Right renal pelvis (tissue), 4 donors: ENCODE measurements at regions not wholly inside any gene's neighbourhood (a gene's known extent, or its start where the extent isn't known, plus 50 kb on each side); places are given as distances from the start of the nearest gene placed in this dataset.
"Not testable (repeated sequence)": the region's sequence is repeated elsewhere in the genome, so short reads cannot be mapped to it uniquely, and the experiment has no call there.

Experiments
- DNase-seq, 4 donors: peaks; one replicate each; pipeline ENCODE4 v3.0.0-alpha.2; 2013; ENCODE audit warnings: low read depth in 4 of 4, low spot score in 3 of 4, missing footprints in 1 of 4

DNA sequence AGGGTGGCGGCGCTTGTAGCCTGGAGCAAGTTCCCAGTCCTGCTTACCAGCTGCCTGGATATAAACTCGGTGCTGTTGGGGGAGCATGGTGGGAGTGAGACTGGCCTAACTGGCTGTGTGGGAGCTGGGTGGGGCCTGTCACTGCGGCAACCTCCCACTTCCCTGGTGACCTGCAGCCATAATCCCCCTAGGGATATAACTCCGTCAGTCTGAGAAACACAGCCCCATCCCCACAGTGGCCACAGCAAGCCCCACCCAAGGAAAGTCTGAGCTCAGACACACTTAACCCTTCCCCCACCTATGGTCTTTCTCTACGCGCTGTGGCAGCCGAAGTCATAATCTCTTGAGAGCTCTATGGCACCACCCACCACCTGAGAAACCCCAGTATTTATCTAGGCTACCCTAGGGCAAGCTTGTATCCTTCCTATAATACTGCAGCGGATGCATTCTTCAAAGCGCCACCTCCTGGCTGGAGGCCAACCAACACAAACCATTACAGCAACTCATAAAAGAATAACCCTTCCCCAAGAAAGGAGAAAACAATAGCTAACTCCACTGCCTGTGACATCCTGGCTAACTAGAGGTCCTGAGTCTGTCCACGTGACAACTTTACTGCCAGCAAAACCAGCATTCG, 57.4 kb downstream of the ZNF648 start:
- DNase-seq: no peak

DNA sequence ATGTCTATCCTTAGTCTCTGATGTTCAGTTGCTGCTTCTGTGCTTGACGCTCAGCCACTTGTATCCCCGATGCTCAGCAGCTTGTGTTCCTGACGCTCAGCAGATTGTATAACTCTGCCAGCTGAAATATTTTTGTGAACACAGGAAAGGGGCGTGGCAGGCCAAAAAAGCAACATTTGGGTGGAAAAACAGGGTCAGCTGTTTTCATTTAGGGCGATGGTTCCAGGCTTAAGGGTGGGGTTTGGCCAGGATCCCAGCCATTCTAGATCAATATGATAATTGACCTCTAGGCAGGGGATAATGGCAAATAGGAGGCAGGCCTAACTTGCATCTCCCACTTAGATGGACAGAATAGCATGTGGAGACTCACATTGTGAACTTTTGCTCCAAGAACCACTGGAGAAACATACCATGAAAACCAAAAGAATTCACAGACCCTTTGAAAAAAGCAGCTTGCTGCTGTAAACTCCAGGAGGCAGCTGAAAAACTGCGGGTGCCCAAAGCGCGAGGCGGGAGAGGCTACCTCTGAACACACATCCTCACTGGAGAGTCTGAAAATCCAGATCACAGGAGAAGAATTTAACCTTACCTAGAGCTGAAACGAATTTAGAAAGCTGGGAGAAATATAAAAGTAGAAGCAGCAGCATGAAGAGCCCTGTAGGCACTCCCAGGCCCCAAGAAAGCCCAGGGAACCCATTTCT, 58.3 kb downstream of the ZNF648 start:
- DNase-seq: no peak

DNA sequence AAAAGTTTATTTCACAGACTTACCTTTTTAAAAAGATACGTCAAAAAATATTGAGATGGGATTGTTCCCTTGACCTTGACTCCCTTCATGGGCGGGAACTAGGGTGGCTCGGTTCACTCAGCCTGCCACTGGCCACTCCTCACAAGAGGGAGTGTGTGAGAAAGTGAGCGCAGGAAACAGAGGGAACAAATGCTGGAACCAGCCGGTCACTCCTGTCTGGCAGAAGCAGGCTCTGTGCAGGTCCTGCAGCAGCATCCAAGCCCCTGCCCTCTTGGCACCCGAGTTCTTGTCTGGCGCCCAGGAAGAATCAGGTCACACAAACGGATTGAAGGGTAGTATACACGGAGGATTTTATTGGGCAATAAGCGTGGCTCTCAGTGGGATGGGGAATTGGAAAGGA, 58.9 kb downstream of the ZNF648 start:
- no peak for DNase-seq

DNA sequence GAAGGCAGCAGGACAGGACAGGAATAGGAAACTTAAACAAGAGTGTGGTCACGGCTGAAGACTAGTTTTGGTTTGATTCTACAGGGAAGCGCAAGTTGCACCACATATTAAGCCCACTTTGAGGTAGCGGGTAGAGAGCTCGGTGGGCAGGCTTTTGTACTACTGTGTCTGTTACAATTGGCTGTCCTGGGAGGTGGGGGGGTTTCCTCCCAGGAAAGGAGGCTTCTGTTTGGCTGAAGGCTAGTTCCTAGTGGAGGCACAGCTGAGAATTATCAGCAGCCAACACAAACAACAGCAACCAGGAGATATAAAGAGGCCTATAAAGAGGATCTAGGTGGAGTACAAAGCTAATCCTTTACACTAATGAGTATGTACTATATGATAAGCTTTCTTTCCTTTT, 62.7 kb downstream of the ZNF648 start:
- DNase-seq: no peak

DNA sequence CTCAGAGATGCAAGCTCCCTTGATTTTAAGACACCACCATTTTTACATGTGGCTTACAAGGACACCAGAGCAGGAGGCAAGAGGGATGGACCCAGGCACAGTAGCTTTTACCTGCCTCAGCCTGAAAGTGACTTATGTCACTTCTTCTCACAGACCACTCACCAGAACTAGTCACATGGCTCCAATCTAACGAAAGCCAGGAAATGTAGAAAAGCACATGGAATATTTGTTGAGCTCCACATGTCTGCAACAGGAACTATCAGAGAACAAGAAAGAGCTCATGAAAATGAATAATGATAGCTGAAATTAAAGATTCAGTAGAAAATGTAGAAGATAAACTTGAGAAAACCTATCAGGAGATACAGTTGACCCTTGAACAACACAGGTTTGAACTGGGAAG, 69.4 kb downstream of the ZNF648 start:
- no peak for DNase-seq

DNA sequence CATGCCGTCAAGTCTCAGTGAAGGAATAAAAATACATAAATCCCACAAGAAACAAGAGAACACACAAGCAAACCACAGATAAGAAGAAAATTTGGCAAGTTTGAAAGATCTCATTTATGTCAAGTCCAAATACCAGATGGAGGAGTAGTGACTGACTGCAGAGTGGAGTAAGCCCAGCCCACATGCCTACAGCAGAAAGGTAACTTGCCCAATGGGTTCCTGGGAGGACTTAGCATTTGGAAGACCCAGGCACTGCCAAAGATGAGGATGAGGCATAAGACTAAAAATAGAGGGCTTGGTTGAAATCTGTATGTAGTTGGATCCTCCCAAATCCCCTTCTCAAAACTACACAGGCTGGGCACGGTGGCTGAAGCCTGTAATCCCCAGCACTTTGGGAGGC, 70.8 kb downstream of the ZNF648 start:
- DNase-seq: no peak

DNA sequence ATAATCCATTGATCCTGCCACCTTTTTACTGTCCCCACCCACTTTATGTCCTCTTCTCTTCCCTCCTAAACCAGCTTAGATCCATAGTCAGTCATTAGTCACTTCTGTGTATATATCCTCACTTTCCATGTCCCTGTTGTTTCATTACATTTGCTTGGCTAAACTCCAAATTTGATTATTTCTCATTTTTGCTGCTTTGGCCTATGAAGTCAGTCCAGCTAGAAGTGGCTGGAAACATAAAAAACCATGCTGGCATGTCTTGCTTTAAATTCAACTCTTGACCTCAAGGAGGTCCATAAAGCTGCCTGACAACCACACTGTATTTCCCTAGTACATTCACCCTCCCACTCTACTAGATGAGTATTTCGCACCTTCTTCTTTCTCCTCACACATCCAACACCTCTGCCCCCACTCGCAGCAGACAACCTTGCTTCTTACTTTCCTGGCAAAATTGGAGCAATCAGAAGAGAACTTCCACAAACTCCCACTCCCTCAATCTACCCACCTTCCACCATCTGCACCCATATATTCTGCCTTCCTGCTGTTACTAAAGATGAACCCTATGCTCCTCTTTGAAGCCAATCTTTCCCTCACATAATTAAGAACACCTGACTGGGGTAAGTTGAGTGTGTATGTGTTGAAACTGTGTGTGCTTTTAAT, 72.1 kb downstream of the ZNF648 start:
- no peak for DNase-seq

DNA sequence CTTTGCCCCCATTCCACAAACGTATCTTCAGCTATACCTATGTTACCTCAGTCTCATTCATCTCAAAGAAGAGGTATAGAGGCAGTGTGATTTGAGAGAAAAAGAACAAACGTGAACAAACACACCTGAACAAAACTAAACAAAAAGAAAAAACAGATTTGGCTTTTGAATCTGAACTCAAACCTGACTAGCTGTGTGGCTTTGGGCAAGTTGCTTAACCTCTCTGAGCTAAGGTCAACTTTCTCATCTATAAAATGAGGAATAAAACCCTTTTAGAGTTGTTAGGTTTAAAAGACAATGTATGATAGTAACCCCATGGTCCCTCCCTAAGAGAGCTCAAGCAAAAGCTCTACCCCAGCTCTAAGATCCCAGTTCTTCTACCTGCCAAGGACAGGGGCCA, 73.5 kb downstream of the ZNF648 start:
- no peak for DNase-seq

DNA sequence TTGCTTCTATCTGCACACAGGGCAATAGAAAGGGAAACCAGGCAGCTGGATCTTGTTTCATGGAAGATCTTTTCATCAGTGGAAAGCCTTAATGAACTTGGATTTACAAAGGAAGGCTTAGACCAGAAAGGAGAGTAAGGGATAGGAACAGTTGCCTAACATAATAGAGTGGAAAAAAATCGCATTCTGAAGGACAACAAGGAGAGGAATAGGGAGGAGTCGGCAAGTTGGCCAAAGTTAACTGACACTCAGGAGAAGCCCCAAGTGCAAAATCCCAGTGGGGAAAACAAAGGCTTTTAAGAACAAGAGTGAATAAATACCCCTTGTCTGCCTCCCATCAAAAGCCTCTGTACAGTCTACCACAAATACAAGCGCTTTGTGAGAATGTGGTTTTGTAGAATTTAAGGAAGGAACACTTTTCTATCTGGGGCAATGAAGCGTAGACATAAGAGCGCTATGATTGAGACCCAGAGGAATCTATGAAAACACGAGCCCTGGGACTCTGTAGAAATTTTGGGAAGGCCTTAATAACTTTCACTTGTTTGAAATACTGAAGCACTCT, 74.1 kb downstream of the ZNF648 start:
- no peak for DNase-seq

DNA sequence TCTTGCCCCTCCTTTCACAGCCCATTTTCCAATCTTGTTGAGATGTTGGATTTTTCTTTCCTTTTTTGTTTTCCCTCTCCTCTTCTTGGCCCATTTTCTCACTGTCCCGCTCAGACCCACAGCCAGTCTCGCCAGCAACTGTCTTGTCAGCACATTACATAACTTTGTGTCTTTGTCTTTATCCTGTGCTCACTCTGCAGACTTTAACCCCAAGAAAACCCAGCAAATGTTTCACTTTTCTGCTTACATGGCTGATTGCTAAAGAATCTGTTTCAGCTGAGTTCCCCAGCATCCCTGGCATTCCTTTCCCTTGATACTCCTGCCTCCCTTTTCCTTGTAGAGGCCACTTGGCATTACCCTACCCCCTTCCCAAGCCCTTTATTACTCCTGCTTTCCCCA, 74.6 kb downstream of the ZNF648 start:
- no peak for DNase-seq

DNA sequence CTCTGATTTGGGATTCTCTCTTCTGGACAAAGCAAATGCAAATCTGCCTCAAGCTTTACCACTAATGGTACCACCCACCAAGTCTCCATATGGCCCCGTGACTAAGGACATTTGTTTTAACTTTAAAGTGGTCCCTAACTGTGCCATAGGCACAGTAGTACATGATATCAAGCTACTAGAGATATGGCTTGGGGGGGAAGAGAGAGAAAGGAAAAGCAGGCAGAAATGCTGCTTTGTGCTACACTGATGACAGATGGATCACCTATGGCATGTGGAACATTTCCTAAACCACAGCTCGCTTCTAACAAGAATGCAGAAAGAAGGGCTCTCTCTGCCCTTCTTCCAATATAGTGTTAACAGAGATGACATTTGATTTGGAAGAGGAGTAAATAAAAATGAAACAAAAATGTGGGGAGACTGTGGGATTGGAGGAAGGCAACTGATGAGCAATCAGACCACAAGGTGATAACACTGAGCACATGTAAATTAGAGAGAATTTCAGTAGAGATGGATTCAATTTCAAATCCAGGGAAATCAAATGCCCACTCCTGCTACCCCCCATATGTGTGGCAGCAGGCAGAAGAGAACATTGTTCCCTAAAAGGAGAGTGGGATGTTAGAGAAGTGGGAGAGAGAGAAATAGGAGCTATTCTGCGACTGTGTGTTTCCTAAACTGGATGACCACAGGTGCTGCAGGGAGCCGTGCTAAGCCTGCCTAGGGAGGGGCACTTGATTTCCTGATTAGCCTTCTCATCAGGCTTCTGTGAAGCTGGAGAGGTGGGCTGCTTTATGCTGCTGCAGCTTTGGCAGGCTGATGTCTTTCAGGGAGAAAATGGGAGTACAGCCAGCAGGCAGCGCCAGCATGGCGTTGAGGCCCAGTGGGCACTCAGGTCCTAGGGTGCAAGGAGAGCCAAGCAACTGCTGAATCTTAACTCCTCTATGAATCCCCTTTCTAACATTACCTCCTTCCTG, 75.3 kb downstream of the ZNF648 start:
- no peak for DNase-seq

DNA sequence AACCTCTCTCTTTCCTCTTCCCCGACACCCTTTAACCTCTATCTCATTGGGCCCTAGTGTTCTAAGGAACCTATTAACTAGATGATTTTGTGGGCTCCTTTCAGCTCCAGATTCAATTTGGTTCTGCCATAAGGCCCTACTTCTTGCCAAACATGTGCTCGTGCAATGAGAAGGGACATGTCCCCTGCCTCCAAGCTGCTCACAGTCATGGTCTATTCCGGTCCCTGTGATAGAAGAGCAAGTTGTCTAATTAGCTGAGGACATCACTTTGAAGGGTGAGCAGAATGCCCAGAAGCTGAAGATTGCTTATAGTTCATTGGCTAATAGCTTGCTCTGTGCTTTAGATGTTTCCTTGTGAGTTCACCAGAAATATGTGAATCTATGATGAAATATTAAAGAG, 76.2 kb downstream of the ZNF648 start:
- DNase-seq: no peak

DNA sequence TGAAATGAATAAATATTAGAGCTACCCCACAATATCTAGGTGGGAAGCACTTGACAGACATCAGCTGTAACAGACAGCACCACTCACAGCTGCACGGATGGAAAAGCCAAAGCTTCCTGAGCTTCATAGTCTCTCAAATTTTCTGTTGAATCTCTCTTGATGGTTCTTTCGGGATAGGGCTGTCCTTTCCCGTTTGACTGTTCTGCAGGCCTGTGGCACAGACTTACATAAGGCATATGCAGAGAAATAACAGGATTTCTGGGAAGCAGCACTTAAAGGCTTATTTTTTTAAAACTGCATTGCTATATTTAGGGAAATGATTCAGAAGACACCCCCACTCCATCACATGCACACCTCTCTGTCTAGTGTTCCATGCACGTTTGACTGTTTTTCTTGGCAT, 77.5 kb downstream of the ZNF648 start:
- DNase-seq: no peak

DNA sequence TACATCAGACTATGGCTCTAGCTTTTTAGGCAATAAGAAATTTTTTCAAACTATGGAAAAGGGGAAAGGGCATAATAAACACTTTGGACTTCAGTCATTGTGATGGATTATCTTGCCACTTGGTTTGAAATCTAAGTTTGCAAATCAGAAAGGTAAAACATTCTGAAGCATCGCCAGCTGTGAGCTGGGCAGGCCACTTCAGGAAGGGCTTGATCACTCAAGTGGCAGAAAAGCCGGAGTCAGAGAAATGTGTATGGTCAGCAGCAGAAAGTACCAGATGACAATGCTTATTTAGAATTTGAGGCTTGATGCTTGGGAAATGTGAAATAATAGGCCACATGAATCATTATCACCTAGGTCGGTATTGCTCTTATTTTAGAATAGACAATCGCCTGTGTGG, 79.7 kb downstream of the ZNF648 start:
- DNase-seq: no peak

DNA sequence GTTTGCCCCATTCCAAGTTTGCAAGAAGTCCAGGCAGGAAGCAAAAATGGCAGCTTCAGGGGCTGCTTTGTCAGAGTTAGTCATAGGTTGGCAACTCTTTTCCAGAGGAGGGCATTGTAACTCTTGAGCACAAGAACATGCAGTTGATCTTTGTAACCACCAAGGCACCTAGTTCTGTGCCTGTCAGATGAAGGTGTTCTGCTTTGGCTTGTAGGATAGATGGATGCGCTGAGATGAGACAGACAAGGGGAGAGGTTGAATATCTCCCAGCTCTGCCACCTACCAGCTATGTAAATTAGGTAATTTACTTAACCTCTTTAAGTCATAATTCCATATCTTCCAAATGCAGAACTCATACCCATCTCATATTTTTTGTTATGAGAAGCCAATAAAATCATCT, 89.3 kb downstream of the ZNF648 start:
- DNase-seq: no peak

DNA sequence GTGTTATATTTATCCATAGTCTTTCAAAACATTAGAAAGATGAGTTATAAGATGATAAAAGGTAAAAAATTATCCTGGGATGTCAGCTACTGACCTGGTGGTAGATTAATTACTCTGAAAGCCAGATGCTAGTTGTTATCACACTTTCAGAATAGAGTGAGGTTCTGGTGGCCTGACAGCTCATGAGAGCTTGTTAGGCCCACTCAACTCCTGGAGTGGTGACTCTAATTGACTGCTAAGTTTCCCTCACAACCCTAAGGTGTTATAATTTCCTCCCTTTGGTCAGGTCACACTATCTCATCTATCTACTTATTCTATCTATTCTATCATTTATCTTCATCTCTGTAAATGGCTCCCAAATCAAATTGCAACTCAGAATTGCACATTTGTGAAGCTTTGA, 90.1 kb downstream of the ZNF648 start:
- DNase-seq: no peak

DNA sequence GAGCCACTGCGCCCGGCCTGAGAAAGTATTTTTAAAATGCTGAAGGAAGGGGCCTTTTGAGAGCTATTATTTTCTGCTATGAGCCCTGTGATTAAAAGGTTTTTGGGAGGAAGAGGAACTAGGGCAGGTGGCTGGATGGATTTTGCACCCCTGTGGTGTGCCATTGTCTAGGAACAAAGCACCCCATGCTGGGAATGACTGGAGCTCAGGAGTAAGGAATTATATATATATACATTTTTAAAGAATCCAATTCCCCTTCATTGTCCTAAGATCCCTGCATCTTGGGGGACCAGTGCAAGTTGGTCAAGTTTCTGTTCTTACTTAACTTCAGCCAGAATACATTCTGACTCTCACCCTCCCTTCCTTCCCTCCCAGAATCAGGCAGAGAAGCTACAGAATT, 91.6 kb downstream of the ZNF648 start:
- DNase-seq: no peak

DNA sequence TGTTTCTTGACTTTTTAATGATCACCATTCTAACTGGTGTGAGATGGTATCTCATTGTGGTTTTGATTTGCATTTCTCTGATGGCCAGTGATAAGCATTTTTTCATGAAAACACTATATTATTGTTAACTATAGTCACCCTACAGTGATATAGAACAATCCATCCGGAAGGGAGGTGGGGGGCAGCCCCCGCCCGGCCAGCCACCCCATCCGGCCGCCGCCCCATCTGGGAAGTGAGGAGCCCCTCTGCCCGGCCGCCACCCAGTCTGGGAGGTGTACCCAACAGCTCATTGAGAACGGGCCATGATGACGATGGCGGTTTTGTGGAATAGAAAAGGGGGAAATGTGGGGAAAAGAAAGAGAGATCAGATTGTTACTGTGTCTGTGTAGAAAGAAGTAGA, 106.8 kb downstream of the ZNF648 start:
- DNase-seq: not testable (repeated sequence)

DNA sequence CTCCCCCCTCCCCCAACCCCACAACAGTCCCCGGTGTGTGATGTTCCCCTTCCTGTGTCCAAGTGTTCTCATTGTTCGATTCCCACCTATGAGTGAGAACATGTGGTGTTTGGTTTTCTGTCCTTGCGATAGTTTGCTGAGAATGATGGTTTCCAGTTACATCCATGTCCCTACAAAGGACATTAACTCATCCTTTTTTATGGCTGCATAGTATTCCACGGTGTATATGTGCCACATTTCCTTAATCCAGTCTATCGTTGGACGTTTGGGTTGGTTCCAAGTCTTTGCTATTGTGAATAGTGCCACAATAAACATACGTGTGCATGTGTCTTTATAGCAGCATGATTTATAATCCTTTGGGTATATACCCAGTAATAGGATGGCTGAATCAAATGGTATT, 107.3 kb downstream of the ZNF648 start:
- DNase-seq: not testable (repeated sequence)

DNA sequence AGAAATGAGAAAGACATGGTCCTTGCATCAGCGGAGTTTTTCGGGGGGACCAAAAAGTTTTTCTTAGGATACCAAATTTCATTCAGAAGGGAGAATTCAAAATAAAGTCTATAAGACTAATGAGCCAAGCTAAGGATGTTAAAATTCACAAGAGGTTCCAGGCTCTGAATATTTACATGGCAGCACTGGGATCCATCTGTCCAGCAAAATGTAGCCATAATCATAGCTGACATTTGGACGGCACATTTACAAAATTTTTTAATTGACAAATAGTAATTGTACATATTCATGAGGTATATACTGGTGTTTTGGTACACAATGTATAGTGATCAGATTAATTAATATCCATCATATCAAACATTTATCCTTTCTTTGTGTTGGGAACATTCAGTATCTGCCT, 107.9 kb downstream of the ZNF648 start:
- DNase-seq: no peak

DNA sequence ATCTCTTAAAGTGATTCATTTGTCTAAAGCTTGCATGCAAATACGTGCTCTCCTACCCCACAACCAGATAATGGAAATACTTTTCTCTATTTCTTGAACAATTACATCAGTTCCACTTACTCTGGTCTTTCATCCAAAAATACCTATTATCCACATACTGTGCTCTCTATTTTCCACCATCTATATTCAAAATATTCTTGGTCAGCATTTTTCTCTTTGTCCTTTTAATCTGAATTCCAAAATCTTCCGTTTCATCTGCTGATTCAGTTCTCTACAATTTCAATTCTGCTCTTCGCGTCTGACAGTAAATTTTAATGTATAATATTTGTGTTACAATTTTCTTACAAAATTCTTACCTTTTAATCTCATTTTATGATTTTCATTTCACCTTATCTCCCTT, 110.3 kb downstream of the ZNF648 start:
- DNase-seq: no peak
